HG02588 (cell line): ENCODE measurements at regions not wholly inside any gene's neighbourhood (a gene's known extent, or its start where the extent isn't known, plus 50 kb on each side); places are given as distances from the start of the nearest gene placed in this dataset.
A peak's percentile ranks its signal among the peaks of the same experiment; 100 is the strongest.
"Not testable (repeated sequence)": the region's sequence is repeated elsewhere in the genome, so short reads cannot be mapped to it uniquely, and the experiment has no call there.

Experiments used
- ATAC-seq: cut with Tn5 transposase; IDR thresholded peaks from one replicate; pipeline ENCODE4 v1.9.1; 2021; ENCODE audit warnings: mild to moderate bottlenecking, moderate library complexity; ENCODE audit not compliant: unreplicated experiment

DNA sequence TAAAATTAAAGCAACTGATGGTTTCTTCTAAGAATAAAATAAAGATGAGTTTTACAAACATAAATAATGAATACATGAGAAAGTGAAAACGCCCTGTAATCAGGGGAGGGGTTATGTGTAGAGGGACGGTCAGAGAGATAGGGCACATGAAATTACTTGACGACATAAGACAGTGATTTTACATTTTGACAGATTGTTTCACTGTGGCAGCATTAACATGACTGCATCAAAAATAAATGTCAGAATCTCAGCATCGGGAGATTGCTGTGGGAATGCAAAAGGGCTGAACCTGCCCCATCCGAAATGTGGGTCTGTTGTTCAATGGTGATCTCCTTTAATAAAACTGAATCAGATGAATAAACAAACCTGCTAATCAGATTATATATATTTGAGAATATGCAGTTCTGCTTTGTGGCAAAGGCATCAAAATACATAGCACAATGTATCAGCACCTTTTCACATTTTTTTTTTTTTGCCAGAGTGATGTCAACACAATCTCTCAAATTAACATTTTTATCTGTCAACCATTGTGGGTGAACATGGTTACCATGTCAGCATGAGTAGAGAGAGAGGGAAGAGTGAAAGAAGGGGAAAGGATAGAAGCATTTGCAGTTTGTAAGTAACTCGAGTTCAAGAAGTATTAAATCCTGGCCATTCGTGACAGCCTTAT lies 177.1 kb upstream of the MAN1A1 start:
- ATAC-seq, result no peak

DNA sequence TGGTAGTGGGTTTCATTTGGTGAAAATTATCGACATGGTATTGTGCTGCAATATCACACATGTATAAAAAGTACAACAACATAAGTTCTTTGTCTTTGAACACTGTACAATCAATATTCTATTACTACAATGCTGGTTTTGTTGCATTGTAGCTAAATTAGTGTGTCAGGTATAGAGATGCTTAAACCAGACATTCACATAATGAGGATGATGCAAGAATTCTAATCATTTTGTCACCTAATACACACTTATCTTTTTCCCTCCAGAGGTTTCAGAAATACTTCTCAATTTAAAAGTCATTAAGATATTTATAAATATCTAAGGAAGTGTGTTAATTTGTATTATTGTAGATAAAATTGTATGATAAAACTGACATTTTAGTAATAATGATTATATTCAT lies 174.8 kb upstream of the MAN1A1 start:
- no peak for ATAC-seq

DNA sequence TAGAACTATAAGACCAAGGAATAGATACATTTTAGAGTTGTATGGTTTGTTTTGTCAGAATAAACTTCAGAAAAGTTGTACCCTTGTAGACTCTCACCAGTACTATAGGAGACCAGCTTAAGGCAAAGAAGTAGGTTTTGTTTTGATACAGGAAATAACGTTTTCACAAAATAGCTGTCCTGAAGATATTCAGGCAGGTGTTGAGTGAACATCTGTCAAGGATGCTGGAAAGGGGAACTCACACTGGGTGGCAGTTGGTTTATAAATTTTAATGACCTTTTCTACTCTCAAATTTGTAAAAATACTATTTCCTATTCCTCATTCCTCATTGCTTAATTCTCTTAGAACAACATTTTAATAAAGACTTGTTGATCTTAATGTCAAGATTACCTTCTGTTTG lies 174.0 kb upstream of the MAN1A1 start:
- ATAC-seq, result no peak

DNA sequence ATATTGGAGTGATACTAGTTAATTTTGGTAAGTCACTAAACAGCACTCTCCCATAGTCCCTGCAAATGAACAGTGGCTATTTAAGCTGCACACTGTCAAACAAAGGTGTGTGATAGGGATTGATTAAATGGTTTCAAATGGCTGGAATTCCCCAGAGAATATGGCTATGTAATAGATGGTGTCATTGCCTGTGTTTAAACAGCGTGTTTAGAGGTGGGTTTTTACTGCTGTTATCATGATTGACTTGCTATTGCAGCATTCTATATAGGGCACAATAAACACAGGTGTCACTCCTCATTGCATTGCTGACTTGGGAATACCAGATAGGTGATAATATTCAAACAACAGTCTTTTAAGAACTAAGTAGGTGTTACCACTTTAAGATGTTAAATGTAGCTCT lies 171.7 kb upstream of the MAN1A1 start:
- no peak for ATAC-seq

DNA sequence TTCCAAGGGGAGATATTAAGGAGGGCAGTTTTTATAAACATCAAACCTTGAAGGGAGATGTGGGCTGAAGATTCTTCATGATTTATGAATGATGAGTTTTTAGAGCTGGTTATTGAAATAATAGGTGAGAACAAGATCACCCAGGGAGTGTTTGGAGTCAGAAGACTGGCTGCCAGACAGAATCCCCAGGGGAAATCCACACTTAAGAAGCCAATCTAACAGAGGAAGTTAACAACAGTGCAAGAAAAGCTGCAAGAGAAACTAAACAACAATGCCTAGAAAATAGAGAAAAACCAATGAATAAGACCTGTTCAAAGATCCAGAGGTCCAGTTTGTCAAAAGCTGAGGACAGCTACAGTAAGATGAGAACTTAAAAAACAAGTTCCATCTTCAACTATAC lies 167.9 kb upstream of the MAN1A1 start:
- ATAC-seq, result peak; percentile 72

DNA sequence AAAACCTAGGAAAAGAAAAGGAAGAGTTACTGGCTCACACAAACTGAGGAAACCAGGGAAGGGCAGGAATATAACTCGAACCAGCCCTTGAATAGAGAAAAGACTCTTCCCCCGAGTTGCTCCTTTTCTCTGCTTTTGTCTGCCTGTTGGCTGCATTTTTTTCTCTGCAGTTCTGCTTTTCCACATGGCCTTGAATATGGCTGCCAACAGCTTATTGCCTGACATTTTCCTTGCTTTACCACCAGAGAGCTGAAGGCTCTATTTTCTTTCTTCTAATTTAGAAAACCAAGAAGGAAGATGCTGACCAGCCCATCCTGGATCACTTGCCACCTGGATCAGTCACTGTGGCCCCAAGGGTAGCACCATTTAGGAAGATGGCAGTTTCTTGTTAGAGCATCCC lies 164.8 kb upstream of the MAN1A1 start:
- ATAC-seq, result no peak

DNA sequence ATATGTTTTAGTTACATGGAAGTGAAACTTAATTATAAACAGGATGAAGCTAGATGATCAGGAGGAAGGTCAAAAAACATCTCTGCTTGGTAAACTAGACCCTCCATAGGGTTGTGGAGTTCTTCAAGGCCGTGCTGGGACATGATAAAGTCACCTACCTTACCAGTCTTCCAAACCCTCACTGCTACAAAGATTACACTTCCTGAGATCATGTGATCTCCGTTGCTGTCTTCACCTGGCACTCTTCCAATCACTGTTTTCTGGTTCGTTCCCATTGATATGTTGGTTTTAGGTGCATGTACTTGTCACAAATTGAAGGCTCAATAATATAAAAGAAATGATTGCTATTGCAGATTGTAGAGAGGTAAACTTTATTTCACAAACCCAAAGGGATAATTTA lies 161.5 kb upstream of the MAN1A1 start:
- no peak for ATAC-seq

DNA sequence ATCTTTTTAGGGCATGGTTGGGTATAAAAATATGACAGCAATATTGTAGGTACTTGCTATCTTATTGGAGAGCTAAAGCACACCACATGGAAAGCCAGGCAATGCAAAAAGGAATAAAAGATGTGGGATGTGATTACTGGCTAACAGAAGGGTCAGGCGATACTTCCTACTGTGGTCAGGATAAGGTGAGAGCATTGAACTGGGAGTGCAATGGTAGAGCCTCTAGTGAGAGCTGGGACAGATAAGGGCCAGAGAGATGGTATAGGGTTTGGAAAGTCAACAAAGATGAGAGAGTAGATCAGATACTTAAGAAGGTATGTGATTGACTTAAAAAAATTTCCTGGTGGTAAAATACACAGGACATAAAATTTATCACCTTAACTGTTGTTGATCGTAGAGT lies 160.7 kb upstream of the MAN1A1 start:
- ATAC-seq, result no peak

DNA sequence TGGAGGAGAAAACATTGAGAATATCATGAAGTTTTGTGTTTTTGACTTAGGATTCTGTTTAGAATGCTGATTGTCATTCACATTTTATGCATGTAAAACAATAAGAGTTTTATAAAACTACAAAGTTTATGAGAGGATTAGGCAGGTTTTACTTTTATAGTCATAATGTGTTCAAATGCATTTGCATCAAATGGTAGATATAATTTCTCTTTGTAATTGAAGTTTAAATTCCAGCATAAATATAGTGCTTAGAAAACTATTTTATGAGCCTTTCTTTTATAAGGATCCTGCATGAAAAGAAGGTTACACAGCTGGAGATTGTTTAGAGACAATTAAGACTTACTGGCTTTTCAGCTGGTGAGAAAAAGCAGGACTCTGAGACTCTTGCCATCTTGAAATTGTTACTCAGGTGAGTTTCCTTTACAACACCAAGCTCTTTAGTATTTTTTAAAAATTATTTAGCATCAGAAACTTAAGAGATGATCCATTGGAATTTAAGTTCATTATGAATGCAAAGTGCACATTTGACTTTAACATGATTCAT lies 157.1 kb upstream of the MAN1A1 start:
- ATAC-seq, result no peak

DNA sequence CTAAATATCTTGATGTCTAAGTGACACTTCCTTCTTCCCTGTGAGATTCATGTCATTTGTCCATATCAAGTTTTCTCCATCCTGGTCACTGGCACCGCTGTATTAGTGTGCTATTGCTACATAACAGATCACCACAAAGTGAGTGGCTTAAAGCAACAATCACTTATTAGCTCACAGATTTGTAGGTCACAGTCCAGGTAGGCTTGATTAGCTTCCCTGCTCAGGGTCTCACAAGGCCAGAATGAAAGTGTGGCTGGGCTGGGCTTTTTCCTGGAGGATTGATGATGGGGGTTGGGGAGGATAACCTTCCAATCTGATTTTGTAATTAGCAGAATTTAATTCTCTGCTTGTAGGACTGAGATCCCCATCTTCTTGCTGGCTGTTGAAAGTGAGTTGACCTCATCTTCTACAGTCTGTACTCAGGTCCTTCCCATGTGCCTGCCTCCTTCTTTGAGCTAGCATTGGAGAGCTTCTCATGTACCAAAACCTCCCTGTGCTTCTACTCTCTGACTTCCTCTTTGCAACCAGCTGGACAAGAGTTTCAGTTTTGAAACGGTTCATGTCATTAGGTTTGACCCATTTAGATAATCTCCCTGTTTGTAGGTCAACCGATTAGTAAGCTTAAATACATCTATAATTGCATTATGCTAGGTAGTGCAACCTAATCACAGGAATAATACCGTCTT lies 152.4 kb upstream of the MAN1A1 start:
- peak; percentile 86 for ATAC-seq

DNA sequence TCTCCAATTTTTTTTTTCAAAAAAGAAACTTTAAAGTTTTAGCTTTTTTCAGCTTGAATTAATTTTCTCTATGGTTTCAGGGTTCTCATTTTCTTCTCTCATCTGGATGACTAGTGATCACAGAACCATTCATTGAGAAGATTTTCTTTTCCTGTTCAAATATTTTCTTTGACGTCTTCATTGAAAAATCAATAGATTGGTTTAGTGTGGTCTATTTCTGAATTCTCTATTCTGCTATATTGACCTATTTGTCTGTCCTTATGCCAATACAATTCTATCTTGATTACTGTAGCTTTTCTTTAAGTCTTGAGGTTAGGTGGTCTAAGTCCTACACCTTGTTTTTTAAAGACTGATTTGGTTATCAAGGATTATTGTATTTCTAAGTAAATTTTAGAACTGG lies 150.2 kb upstream of the MAN1A1 start:
- no peak for ATAC-seq

DNA sequence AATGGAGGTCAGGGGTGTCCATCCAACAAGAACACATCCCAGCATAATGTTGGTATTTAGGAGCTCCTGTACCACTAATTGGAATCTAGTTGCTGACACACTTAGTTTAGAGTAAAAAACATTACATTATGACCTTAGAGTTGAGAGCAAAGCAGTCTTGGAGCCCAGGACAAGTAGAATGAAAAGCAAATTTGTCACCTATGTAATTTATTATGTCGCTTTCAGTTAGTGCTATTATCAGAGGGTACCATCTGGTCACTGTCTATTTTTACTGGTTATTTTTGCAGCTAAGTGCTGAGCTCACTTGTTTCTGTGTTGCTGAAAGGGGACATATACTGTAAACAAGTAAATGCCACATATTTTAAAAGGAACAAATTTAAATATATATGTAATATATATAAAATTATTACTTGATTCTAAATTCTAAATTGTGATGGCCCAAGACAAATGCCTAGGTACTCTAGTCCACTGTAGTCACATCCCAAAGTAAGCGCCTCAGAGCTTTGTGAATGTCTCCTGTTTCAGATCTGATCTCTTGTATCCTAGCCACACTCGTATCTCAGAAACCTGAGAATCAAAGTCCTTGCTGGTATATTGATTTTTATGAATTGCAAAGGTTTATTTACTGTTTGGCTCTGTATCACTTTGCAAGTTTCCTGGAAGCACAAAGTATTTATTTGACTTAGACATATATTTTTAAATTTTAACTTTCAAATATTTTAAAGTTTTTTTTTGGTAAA lies 148.6 kb upstream of the MAN1A1 start:
- no peak for ATAC-seq

DNA sequence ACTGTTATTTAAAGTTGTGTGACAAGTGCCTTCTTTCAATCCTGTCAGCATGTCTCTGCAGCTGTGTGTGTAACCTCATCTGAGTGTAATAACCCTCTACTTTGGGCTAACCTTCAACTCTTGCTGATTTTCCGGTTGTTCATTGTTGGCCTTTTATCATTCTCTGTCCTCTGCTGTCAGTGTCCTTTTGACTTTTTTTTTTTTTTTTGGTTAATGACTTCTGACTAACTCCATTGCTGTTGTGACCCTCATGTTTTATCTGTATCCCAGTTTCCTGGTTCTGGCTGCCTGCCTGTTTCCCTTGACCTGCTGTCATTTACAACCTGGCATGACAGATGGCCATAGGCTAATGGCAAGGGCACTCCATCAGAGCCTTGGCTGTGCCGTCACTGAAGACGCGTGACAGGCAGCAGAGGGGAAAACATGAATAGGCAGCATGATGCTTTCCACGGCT lies 145.7 kb upstream of the MAN1A1 start:
- no peak for ATAC-seq

DNA sequence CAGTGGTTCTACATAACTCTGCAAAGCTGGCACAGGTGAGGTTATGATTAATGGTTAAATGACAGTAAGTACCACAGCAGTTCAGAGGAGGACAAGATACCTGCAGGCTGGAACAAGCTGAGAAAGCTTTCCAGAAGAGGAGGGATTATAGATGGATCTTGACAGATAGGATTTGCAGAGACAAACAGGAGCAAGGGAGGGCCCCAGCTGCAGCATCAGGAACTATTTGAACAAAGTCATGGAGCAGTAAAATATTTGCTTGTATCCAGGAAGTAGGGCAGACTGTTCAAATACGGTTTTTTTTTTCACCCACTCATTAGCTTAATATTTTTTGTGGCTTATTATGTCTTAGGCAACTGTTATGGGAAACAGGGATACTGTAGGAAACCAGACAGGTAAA lies 144.4 kb upstream of the MAN1A1 start:
- ATAC-seq, result no peak

DNA sequence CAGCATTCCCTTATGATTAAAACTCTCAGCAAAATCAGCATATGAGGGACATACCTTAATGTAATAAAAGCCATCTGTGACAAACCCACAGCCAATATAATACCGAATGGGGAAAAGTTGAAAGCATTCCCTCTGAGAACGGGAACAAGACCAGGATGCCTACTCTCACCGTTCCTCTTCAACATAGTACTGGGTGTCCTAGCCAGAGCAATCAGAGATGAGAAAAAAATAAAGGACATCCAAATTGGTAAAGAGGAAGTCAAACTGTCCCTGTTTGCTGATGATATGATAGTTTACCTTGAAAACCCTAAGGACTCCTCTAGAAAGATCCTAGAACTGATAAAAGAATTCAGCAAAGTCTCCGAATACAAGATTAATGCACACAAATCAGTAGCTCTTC lies 141.6 kb upstream of the MAN1A1 start:
- ATAC-seq, result not testable (repeated sequence)

DNA sequence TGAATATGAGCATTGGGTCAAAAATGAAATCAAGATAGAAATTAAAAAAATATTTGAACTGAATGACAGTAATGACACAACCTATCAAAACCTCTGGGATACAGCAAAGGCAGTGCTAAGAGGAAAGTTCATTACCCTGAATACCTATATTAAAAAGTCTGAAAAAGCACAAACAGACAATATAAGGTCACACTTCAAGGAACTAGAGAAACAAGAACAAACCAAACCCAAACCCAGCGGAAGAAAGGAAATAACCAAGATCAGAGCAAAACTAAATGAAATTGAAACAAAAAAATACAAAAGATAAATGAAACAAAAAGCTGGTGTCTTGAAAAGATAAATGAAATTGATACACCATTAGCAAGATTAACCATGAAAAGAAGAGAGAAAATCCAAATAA lies 140.5 kb upstream of the MAN1A1 start:
- not testable (repeated sequence) for ATAC-seq

DNA sequence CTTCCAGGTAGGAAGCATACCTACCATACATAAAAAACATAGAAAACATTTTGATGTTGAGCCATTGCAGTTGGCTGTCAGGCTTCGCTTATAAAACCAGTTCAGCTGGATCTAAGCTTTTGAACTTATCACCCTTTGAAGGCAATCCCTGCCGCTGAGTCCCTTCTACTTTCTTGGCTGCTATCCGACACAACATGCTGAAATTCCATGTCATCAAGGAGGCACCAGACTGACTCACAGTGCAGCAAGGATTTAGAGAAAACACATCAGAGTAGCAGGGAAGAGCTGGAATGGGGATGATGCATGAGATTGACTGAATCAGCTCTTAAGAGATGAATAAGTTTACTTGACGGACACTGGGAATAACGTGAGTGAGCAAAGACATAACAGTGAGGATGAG lies 135.0 kb upstream of the MAN1A1 start:
- no peak for ATAC-seq

DNA sequence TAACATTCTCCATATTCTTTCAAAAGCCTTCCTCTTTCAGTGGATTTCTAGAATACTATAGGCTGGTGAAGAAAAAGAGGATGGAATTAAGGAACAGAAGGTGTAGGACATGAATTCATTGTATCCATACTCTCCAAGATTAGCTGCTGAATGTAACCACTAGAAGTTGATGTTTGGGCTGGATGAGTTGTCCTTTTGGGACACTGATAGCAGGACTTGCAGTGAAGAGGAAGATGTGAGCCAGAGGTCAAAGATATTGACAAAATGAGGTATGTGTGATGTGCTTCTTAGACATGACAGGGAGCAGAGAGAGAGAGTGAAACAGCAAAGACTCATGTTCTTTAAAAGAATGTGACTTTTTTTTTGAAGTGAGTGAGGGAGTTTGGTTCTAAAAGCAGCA lies 134.3 kb upstream of the MAN1A1 start:
- no peak for ATAC-seq

DNA sequence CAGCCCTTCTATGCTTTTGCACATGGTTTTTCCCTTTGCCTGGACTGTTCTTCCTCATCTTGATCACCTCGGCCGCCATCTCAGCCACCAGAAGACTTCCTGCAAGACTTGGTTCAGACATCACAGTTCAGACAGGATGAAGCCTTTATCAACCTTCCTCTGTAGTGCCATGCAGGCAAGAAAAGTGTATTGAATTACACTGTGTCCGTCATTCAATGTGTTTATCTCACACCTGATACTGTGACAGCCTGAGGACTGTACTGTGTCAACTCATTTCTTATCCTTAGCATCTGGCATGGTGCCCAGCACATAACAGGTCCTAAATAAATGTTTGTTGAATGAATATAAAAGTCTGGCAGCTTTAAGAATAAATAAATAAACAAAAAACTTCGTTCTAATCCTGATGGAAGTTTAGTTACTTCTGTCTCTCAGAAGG lies 133.3 kb upstream of the MAN1A1 start:
- ATAC-seq, result no peak

DNA sequence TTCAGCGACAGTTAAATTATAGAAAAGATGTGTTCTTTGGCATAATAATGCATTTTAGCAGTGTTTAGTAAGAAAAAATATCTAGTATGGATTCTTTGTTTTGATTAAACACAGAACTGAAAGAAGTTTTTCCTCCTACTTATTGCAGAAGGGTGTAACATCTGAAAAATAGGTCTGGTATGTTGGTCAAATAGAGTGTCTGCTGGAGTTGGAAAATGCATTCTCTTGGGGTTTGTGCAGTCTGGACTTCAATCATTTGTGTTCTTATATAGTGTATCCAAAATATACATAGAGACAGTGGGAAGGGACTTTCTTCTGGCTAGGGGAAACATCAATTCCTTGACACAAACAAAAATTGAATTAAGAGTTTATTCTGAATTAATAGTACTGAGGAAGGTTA lies 132.4 kb upstream of the MAN1A1 start:
- ATAC-seq, result no peak

DNA sequence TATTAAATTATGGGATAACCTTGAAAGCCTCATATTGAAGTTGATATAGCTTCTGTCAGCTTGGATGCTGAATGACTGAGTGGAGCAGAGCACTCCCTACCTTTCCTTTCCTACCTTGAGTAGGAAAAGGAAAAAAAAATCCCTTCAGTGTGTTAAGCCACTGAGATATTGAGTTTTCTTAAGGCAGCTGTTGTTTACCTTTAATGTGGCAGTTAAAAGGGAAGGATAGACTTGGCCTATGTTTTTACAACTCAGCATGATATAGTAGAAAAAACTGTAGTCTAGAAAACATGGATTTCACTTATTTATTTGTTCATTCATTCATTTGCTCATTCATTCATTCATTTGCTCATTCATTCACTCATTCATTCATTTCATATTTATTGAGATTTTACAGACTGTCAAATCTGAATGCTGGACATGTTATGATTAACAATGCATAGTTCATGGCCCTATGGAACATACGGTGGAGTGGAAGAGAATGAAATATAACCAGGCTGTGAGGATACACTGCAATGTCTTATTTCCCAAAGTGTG lies 131.5 kb upstream of the MAN1A1 start:
- no peak for ATAC-seq
